Fibroblast of lung (primary cell): ENCODE measurements at regions not wholly inside any gene's neighbourhood (a gene's known extent, or its start where the extent isn't known, plus 50 kb on each side); places are given as distances from the start of the nearest gene placed in this dataset.

Experiments
- EZH2 ChIP-seq: IDR thresholded peaks from 2 replicates; pipeline ENCODE4 v1.5.1; 2012; ENCODE audit warnings: low read length, control low read depth, mild to moderate bottlenecking; ENCODE audit errors: missing control alignments
- TF ChIP-seq, protein P1 (sequence below), 2 donors: IDR thresholded peaks in 1 of 2; conservative IDR thresholded peaks in 1 of 2; 1 replicate in 1 of 2; 2 replicates in 1 of 2; pipeline ENCODE4 v1.5.1; 2011 to 2012; ENCODE audit warnings: low read length in 2 of 2, control low read depth in 1 of 2, inconsistent platforms in 1 of 2, low read depth in 1 of 2, mild to moderate bottlenecking in 1 of 2

DNA sequence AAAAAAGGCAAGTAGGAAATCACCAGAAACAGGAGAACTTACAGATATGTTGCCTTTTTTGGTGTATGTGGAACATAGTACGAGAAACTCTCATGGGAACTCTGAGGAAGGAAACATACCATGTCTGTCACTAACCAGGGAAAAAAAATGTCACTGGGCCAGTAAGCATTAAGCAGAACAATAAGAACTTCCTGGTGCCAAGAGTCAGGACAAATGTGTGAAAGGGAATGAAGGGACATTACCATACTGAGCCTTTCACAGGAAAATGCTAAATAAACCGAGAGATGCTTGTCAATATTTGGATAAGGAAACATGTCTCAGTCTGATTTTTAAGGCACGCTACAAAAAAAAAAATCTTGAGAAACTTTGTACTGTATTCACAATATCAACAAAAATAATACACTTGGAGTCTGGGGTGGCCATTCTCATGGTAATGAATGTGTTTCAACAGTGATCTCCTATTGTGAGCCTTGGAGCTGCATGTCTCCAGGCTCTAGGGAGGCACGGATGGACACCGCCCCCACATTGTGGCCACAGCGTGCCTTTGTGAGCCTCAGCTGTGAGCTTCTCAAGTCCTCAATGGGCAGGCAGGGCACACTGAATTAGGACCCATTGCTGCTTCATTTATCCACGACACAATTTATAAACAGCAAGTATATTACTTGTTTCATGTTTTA is 113.0 kb upstream of the ARGLU1 start:
- TF ChIP-seq, protein P1, sequence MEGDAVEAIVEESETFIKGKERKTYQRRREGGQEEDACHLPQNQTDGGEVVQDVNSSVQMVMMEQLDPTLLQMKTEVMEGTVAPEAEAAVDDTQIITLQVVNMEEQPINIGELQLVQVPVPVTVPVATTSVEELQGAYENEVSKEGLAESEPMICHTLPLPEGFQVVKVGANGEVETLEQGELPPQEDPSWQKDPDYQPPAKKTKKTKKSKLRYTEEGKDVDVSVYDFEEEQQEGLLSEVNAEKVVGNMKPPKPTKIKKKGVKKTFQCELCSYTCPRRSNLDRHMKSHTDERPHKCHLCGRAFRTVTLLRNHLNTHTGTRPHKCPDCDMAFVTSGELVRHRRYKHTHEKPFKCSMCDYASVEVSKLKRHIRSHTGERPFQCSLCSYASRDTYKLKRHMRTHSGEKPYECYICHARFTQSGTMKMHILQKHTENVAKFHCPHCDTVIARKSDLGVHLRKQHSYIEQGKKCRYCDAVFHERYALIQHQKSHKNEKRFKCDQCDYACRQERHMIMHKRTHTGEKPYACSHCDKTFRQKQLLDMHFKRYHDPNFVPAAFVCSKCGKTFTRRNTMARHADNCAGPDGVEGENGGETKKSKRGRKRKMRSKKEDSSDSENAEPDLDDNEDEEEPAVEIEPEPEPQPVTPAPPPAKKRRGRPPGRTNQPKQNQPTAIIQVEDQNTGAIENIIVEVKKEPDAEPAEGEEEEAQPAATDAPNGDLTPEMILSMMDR (conservative IDR thresholded peaks at IDR 0.05 in 1 of 2, IDR thresholded peaks at IDR 0.05 in 1 of 2; ENCODE audit: low read depth in 1 of 2, low read length in 2 of 2): no peak
- no peak for TF ChIP-seq EZH2
